ENCODE measurements at regions not wholly inside any gene's neighbourhood (a gene's known extent, or its start where the extent isn't known, plus 50 kb on each side); places are given as distances from the start of the nearest gene placed in this dataset.

DNA sequence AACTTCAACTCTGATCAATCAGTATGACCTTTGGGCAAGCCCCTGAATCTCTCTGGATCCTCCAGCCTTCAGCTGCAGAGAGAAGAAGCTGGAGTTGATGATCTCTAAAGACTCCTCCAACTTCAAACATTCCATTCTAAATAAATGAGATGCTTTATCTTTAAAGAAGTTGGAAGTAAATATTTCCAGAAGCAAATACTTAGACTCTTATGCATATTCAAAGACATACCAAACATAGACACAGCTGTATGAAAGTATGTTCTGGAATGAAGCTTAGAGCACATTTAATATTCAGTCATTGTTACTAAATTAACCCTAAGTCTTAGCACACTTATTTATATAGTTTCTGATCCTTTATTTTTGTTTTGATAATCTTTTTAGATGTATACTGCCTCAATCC is 77.6 kb upstream of the ACP3 start:
- H3K4me1 ChIP-seq (ENCODE audit: control insufficient read depth, insufficient read depth, low read length) = no peaks in the 10 kb centered on the region
- intact Hi-C loops (cut with micrococcal nuclease; ENCODE audit: unreplicated experiment) (no loop called here), in situ Hi-C loops (cut with HindIII; ENCODE audit: low pct_unique_long_range_greater_than_20kb, low sequenced_read_pairs) (no loop called here)
- H3K27ac ChIP-seq (ENCODE audit: low read length) = no peak overlapping the region
- DNase-seq (ENCODE audit: low read depth, low spot score) (no peak), ATAC-seq (no peak)
- no peaks in the 10 kb centered on the region for H3K9me3 ChIP-seq (ENCODE audit: control insufficient read depth, insufficient read depth, low read depth, low read length)
- no TSS peak for BruUV-seq (replicated peaks)
- TF ChIP-seq TCF7L2 (IDR thresholded peaks at IDR 0.05; ENCODE audit: low read depth, low read length) (no peak), POLR2AphosphoS5 (IDR thresholded peaks at IDR 0.05; ENCODE audit: low read depth, low read length) (no peak), REST (IDR thresholded peaks at IDR 0.05; ENCODE audit: insufficient read depth in 1 of 2, low read depth in 2 of 2, low read length in 1 of 2) (no peak), CTCF (IDR thresholded peaks at IDR 0.05) (no peak), SIN3A (IDR thresholded peaks at IDR 0.05; ENCODE audit: borderline replicate concordance, insufficient read depth, low read depth, low read length) (no peak)
- H3K27me3 ChIP-seq (ENCODE audit: control insufficient read depth, insufficient read depth, low read length) = peaks cover 23% of the 10 kb centered on the region
- H3K4me3 ChIP-seq (ENCODE audit: low read depth in 2 of 2, low read length in 2 of 2) = no peak overlapping the region
- H3K36me3 ChIP-seq (ENCODE audit: control insufficient read depth, insufficient read depth, low read length) = no peaks in the 10 kb centered on the region
- POLR2A ChIA-PET = no interaction called here
- CTCF ChIA-PET = no interaction called here

GRCh38 chr3:132241776-132242514 is 75.3 kb upstream of the ACP3 start:
- Histone ChIP-seq H3K27me3 (ENCODE audit: control insufficient read depth, insufficient read depth, low read length) (peaks cover 23% of the 10 kb centered on the region), H3K9me3 (ENCODE audit: control insufficient read depth, insufficient read depth, low read depth, low read length) (no peaks in the 10 kb centered on the region), H3K36me3 (ENCODE audit: control insufficient read depth, insufficient read depth, low read length) (no peaks in the 10 kb centered on the region), H3K4me3 (ENCODE audit: low read depth in 2 of 2, low read length in 2 of 2) (no peak overlapping the region), H3K4me1 (ENCODE audit: control insufficient read depth, insufficient read depth, low read length) (no peaks in the 10 kb centered on the region), H3K27ac (ENCODE audit: low read length) (no peak overlapping the region)
- TF ChIP-seq CTCF (IDR thresholded peaks at IDR 0.05) = no peak
- no peak for TF ChIP-seq TCF7L2 (IDR thresholded peaks at IDR 0.05; ENCODE audit: low read depth, low read length)
- no peak for TF ChIP-seq REST (IDR thresholded peaks at IDR 0.05; ENCODE audit: insufficient read depth in 1 of 2, low read depth in 2 of 2, low read length in 1 of 2)
- no peak for TF ChIP-seq POLR2AphosphoS5 (IDR thresholded peaks at IDR 0.05; ENCODE audit: low read depth, low read length)
- TF ChIP-seq SIN3A (IDR thresholded peaks at IDR 0.05; ENCODE audit: borderline replicate concordance, insufficient read depth, low read depth, low read length) = no peak
- POLR2A ChIA-PET = interaction anchor here (0.6 kb wide), 1 partner anchor 176 kb away, joined by 3 read pairs; no protein-coding TSS in a partner anchor
- in situ Hi-C loops (cut with HindIII; ENCODE audit: low pct_unique_long_range_greater_than_20kb, low sequenced_read_pairs) (no loop called here), intact Hi-C loops (cut with micrococcal nuclease; ENCODE audit: unreplicated experiment) (no loop called here)
- CTCF ChIA-PET = no interaction called here
- BruUV-seq (replicated peaks) = no TSS peak
- ATAC-seq = no peak
- DNase-seq (ENCODE audit: low read depth, low spot score) = no peak

Data from Panc1 (cell line).